AG04449 (cell line): ENCODE measurements at regions not wholly inside any gene's neighbourhood (a gene's known extent, or its start where the extent isn't known, plus 50 kb on each side); places are given as distances from the start of the nearest gene placed in this dataset.
"Not testable (repeated sequence)": the region's sequence is repeated elsewhere in the genome, so short reads cannot be mapped to it uniquely, and the experiment has no call there.

Source experiments
- CTCF ChIA-PET: fragments of 350-600 bp; formaldehyde crosslinking; extraction: SDS; loops from one replicate; lab custom pipeline; 2021; ENCODE audit warnings: antibody characterized with exemption; lab: Yijun Ruan, JAX
- POLR2A ChIA-PET: fragments of 400-600, 350-600 bp; formaldehyde crosslinking; extraction: SDS; loops from one replicate; lab custom pipeline; 2020; ENCODE audit warnings: antibody characterized with exemption, inconsistent platforms; lab: Yijun Ruan, JAX
- DNase-seq: peaks from one replicate; pipeline ENCODE4 v3.0.0-alpha.2; 2010; ENCODE audit warnings: low read depth, low spot score
- H3K4me3 ChIP-seq: 2 replicates; pipeline ENCODE4 v1.5.1; 2011; ENCODE audit warnings: low read depth, mild to moderate bottlenecking, control low read depth, low read length
- TF ChIP-seq, protein P1 (sequence below): IDR thresholded peaks from one replicate; pipeline ENCODE4 v1.5.1; 2011; ENCODE audit warnings: mild to moderate bottlenecking, moderate library complexity, low read length, control low read depth, inconsistent platforms; ENCODE audit not compliant: insufficient read depth; ENCODE audit errors: missing control alignments

DNA sequence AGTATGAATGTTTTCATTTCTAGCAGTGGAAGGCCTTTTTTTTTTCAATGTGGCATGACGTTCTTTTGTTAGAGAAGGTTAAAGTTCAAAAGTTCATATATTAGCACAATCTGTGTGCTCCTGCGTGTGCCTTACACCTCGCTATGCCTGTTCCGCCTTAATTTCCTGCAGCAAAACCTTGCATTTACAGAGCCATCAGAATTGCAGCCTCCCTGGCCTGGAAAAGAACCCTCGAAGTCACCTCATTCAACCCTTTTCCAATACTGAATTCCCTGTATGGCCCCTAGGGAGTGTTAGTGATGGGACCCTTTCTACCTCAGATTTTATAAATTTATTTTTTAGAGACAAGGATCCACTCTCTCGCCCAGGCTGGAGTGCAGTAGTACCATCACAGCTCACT is 103.5 kb upstream of the ZNF438 start:
- DNase-seq = no peak
- no peak overlapping the region for H3K4me3 ChIP-seq
- POLR2A ChIA-PET = no interaction called here
- TF ChIP-seq, protein P1, sequence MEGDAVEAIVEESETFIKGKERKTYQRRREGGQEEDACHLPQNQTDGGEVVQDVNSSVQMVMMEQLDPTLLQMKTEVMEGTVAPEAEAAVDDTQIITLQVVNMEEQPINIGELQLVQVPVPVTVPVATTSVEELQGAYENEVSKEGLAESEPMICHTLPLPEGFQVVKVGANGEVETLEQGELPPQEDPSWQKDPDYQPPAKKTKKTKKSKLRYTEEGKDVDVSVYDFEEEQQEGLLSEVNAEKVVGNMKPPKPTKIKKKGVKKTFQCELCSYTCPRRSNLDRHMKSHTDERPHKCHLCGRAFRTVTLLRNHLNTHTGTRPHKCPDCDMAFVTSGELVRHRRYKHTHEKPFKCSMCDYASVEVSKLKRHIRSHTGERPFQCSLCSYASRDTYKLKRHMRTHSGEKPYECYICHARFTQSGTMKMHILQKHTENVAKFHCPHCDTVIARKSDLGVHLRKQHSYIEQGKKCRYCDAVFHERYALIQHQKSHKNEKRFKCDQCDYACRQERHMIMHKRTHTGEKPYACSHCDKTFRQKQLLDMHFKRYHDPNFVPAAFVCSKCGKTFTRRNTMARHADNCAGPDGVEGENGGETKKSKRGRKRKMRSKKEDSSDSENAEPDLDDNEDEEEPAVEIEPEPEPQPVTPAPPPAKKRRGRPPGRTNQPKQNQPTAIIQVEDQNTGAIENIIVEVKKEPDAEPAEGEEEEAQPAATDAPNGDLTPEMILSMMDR = no peak
- CTCF ChIA-PET = interaction anchor here (0.7 to 1.3 kb wide), 3 partner anchors 10 to 922 kb away, joined by 3 read pairs; no protein-coding TSS in a partner anchor

DNA sequence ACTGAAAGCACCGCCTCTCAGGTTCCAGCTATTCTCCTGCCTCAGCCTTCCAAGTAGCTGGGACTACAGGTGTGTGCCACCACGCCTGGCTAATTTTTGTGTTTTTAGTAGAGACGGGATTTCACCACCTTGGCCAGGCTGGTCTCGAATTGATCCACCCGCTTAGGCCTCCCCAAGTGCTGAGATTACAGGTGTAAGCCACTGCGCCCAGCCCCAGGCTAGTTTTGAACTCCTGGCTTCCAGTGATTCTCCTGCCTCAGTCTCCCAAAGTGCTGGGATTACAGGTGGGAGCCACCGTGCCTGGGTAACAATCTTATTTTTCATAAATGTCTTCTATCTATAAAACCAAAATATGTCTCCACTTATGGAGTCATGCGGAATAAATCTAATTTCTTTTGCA is 104.1 kb upstream of the ZNF438 start:
- H3K4me3 ChIP-seq, DNase-seq, POLR2A ChIA-PET, CTCF ChIA-PET: not testable (repeated sequence)

GRCh38 chr10:31136386-31136785 is 104.7 kb upstream of the ZNF438 start:
- H3K4me3 ChIP-seq = no peak overlapping the region
- ChIA-PET CTCF (no interaction called here), POLR2A (no interaction called here)
- DNase-seq = no peak
- TF ChIP-seq, protein P1 = no peak

DNA sequence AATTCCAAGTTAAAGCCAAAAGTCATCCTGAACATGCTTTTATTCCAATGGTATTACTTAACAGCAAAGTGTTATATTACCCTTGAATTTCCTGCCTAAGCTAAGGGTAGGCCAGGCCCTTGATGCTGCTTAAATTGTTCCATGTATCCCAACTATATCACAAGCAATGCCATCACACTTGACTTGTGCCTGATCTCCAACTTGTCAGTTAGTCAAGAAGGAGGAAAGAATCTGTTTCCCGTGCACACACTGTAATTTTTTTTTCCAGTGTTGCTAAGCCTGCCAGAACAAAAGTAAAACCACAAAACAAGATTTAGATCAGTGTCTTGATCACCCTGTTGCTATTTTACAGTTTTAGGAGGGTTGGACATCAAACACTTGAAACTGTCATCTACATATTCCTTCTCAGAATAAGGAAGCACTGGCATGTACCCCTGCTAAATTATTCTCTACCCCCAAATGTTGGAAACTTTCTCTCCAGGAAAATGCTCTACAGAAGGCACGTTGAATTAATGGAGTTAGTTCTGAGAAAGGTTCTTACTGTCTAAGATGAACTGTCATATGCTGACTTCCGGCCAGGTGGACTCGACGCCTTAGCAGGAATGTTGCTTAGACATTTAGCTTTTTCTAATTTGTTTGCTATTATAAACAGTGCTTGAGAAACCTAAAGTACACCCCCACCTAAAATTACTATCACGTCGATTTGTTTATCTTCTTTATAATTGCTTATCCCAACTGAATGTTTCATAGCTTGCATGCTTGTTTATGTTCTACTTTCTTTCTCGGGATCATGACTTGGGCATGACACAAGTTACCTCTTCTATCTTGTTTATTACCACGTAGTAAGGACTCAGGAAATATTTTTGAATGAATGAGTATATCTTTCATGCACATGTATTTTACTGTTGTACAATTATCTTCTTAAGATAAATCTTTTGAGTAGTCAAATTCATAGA is 105.5 kb upstream of the ZNF438 start:
- TF ChIP-seq, protein P1 = no peak
- H3K4me3 ChIP-seq = no peak overlapping the region
- ChIA-PET CTCF (no interaction called here), POLR2A (no interaction called here)
- DNase-seq = no peak

DNA sequence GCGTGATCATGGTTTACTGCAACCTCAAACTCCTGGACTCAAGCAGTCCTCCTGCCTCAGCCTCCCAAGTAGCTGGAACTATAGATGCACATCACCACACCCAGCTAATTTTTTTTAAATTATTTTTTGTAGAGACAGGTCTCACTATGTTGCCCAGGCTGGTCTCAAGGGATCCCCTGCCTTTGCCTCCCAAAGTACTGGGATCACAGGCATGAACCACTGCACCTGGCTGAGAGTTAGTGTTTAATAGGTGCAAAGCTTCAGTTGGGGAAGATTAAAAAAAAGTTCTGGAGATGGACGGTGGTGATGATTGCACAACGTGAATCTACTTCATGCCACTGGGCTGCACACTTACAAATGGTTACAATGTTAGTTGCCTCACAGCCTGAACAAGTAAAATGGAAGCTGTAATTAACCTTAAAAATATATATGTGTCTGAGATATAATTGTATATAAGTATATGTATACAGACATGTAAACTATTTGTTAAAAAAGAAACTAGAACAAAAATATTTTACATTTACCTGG is 106.4 kb upstream of the ZNF438 start:
- DNase-seq = no peak
- TF ChIP-seq, protein P1 = no peak
- CTCF ChIA-PET = no interaction called here
- POLR2A ChIA-PET = no interaction called here
- H3K4me3 ChIP-seq = no peak overlapping the region

DNA sequence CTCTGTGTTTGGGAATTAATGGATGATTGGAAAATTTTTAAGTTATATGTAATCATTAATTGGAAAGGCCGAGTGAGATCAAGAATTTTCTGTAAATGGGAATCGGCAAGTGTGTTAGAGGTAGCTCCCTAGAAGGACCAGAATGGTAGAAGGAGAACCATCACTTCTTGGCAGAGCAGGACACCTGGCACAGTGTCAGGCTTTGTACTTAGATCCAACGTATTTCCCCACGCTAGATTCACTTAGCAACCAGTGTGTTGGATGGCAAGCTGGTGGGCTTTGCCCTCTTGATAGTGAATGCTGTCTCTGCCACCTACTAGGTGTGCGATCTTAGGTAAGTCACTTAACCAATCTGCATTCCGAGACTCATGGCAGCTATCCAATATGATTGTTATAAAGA is 107.8 kb upstream of the ZNF438 start:
- TF ChIP-seq, protein P1 = no peak
- DNase-seq = no peak
- H3K4me3 ChIP-seq = no peak overlapping the region
- ChIA-PET POLR2A (no interaction called here), CTCF (no interaction called here)
